ENCODE measurements at regions not wholly inside any gene's neighbourhood (a gene's known extent, or its start where the extent isn't known, plus 50 kb on each side); places are given as distances from the start of the nearest gene placed in this dataset.
"Not testable (repeated sequence)": the region's sequence is repeated elsewhere in the genome, so short reads cannot be mapped to it uniquely, and the experiment has no call there.

GRCh38 chr3:153502682-153503081 lies 340.7 kb downstream of the RAP2B start:
- no peak overlapping the region for H3K27ac ChIP-seq (ENCODE audit: control insufficient read depth, insufficient read depth)
- no peak overlapping the region for H2AFZ ChIP-seq (ENCODE audit: control insufficient read depth, low read depth, low read length)
- no peaks in the 10 kb centered on the region for H4K20me1 ChIP-seq (ENCODE audit: control insufficient read depth, insufficient read depth)
- H3K9ac ChIP-seq (ENCODE audit: control insufficient read depth, insufficient read depth, low read length), result no peak overlapping the region
- in situ Hi-C loops (cut with MboI), result no loop called here
- H3K79me2 ChIP-seq (ENCODE audit: control insufficient read depth, insufficient read depth, low read length), result no peaks in the 10 kb centered on the region
- ChIA-PET SMC1A (ENCODE audit: uncharacterized antibody, unreplicated experiment) (no interaction called here), RAD21 (ENCODE audit: unreplicated experiment) (no interaction called here), CTCF (no interaction called here), POLR2A (no interaction called here)
- no peak for TF ChIP-seq RFX5 (IDR thresholded peaks at IDR 0.05; ENCODE audit: low read depth, low read length)
- DNase-seq (ENCODE audit: low read depth, low spot score), result no peak
- no peaks in the 10 kb centered on the region for H3K4me1 ChIP-seq (ENCODE audit: control insufficient read depth, insufficient read depth, low read length)
- H3K4me2 ChIP-seq (ENCODE audit: control insufficient read depth, insufficient read depth), result no peak overlapping the region
- ATAC-seq, result no peak
- 0% methylated on average over 1 of the region's 1 CpG for WGBS (ENCODE audit: insufficient coverage, insufficient replicate concordance, low lambda C conversion rate, missing lambda C conversion rate)
- intact Hi-C loops (cut with micrococcal nuclease; ENCODE audit: unreplicated experiment), result no loop called here
- FAIRE-seq, result no peak
- BruUV-seq (replicated peaks), result no TSS peak
- H3K36me3 ChIP-seq (ENCODE audit: control insufficient read depth in 2 of 2, insufficient read depth in 2 of 2, low read length in 1 of 2), result no peaks in the 10 kb centered on the region
- H3K27me3 ChIP-seq (replicated peaks in 1 of 2; ENCODE audit: control insufficient read depth in 2 of 2, insufficient read depth in 2 of 2, low read length in 1 of 2), result no peaks in the 10 kb centered on the region
- no peak overlapping the region for H3K4me3 ChIP-seq
- no peaks in the 10 kb centered on the region for H3K9me3 ChIP-seq (replicated peaks; ENCODE audit: control insufficient read depth, insufficient read depth, low read length)

GRCh38 chr3:153503873-153504272 lies 341.8 kb downstream of the RAP2B start:
- RAD21 ChIA-PET (ENCODE audit: unreplicated experiment), result no interaction called here
- no peaks in the 10 kb centered on the region for H4K20me1 ChIP-seq (ENCODE audit: control insufficient read depth, insufficient read depth)
- H3K4me1 ChIP-seq (ENCODE audit: control insufficient read depth, insufficient read depth, low read length), result no peaks in the 10 kb centered on the region
- H3K9ac ChIP-seq (ENCODE audit: control insufficient read depth, insufficient read depth, low read length), result no peak overlapping the region
- no peaks in the 10 kb centered on the region for H3K27me3 ChIP-seq (replicated peaks in 1 of 2; ENCODE audit: control insufficient read depth in 2 of 2, insufficient read depth in 2 of 2, low read length in 1 of 2)
- FAIRE-seq (no peak), ATAC-seq (no peak), DNase-seq (ENCODE audit: low read depth, low spot score) (no peak)
- no peak overlapping the region for H3K4me3 ChIP-seq
- no TSS peak for BruUV-seq (replicated peaks)
- H3K36me3 ChIP-seq (ENCODE audit: control insufficient read depth in 2 of 2, insufficient read depth in 2 of 2, low read length in 1 of 2), result no peaks in the 10 kb centered on the region
- intact Hi-C loops (cut with micrococcal nuclease; ENCODE audit: unreplicated experiment) (no loop called here), in situ Hi-C loops (cut with MboI) (no loop called here)
- CTCF ChIA-PET, result no interaction called here
- SMC1A ChIA-PET (ENCODE audit: uncharacterized antibody, unreplicated experiment), result interaction anchor here (0.6 kb wide), 1 partner anchor 47 kb away, joined by 3 read pairs; no protein-coding TSS in a partner anchor
- H2AFZ ChIP-seq (ENCODE audit: control insufficient read depth, low read depth, low read length), result no peak overlapping the region
- WGBS (ENCODE audit: insufficient coverage, insufficient replicate concordance, low lambda C conversion rate, missing lambda C conversion rate), result 55% methylated on average over 7 of the region's 7 CpGs
- H3K9me3 ChIP-seq (replicated peaks; ENCODE audit: control insufficient read depth, insufficient read depth, low read length), result no peaks in the 10 kb centered on the region
- no peak for TF ChIP-seq NFXL1 (IDR thresholded peaks at IDR 0.05; ENCODE audit: borderline replicate concordance)
- no peak for TF ChIP-seq RB1 (IDR thresholded peaks at IDR 0.05; ENCODE audit: borderline replicate concordance)
- TF ChIP-seq CHD2 (IDR thresholded peaks at IDR 0.05; ENCODE audit: borderline replicate concordance, low read depth, low read length), result no peak
- TF ChIP-seq HDGF (IDR thresholded peaks at IDR 0.05), result no peak
- TF ChIP-seq ESRRA (IDR thresholded peaks at IDR 0.05; ENCODE audit: low read length), result no peak
- H3K4me2 ChIP-seq (ENCODE audit: control insufficient read depth, insufficient read depth), result no peak overlapping the region
- H3K79me2 ChIP-seq (ENCODE audit: control insufficient read depth, insufficient read depth, low read length), result no peaks in the 10 kb centered on the region
- no peak overlapping the region for H3K27ac ChIP-seq (ENCODE audit: control insufficient read depth, insufficient read depth)
- POLR2A ChIA-PET, result no interaction called here

- CTCF ChIA-PET; H3K4me3 ChIP-seq; DNase-seq (ENCODE audit: low read depth, low spot score); ATAC-seq; SMC1A ChIA-PET (ENCODE audit: uncharacterized antibody, unreplicated experiment); FAIRE-seq; H3K9ac ChIP-seq (ENCODE audit: control insufficient read depth, insufficient read depth, low read length); RAD21 ChIA-PET (ENCODE audit: unreplicated experiment); H2AFZ ChIP-seq (ENCODE audit: control insufficient read depth, low read depth, low read length); H3K27ac ChIP-seq (ENCODE audit: control insufficient read depth, insufficient read depth); H3K4me2 ChIP-seq (ENCODE audit: control insufficient read depth, insufficient read depth); POLR2A ChIA-PET; H4K20me1 ChIP-seq (ENCODE audit: control insufficient read depth, insufficient read depth); H3K4me1 ChIP-seq (ENCODE audit: control insufficient read depth, insufficient read depth, low read length); H3K79me2 ChIP-seq (ENCODE audit: control insufficient read depth, insufficient read depth, low read length); H3K36me3 ChIP-seq (ENCODE audit: control insufficient read depth in 2 of 2, insufficient read depth in 2 of 2, low read length in 1 of 2); in situ Hi-C loops (cut with MboI); H3K27me3 ChIP-seq (replicated peaks in 1 of 2; ENCODE audit: control insufficient read depth in 2 of 2, insufficient read depth in 2 of 2, low read length in 1 of 2); intact Hi-C loops (cut with micrococcal nuclease; ENCODE audit: unreplicated experiment); BruUV-seq (replicated peaks); H3K9me3 ChIP-seq (replicated peaks; ENCODE audit: control insufficient read depth, insufficient read depth, low read length): not testable (repeated sequence)
- 77% methylated on average over 8 of the region's 13 CpGs for WGBS (ENCODE audit: insufficient coverage, insufficient replicate concordance, low lambda C conversion rate, missing lambda C conversion rate)
Observed at GRCh38 chr3:153506205-153506604, 344.2 kb downstream of the RAP2B start.

- H3K4me1 ChIP-seq (ENCODE audit: control insufficient read depth, insufficient read depth, low read length); BruUV-seq (replicated peaks); H3K27me3 ChIP-seq (replicated peaks in 1 of 2; ENCODE audit: control insufficient read depth in 2 of 2, insufficient read depth in 2 of 2, low read length in 1 of 2); SMC1A ChIA-PET (ENCODE audit: uncharacterized antibody, unreplicated experiment); FAIRE-seq; CTCF ChIA-PET; H3K4me3 ChIP-seq; in situ Hi-C loops (cut with MboI); intact Hi-C loops (cut with micrococcal nuclease; ENCODE audit: unreplicated experiment); H3K79me2 ChIP-seq (ENCODE audit: control insufficient read depth, insufficient read depth, low read length); H3K27ac ChIP-seq (ENCODE audit: control insufficient read depth, insufficient read depth); H3K36me3 ChIP-seq (ENCODE audit: control insufficient read depth in 2 of 2, insufficient read depth in 2 of 2, low read length in 1 of 2); H3K4me2 ChIP-seq (ENCODE audit: control insufficient read depth, insufficient read depth); H3K9me3 ChIP-seq (replicated peaks; ENCODE audit: control insufficient read depth, insufficient read depth, low read length); H3K9ac ChIP-seq (ENCODE audit: control insufficient read depth, insufficient read depth, low read length); ATAC-seq; DNase-seq (ENCODE audit: low read depth, low spot score); H2AFZ ChIP-seq (ENCODE audit: control insufficient read depth, low read depth, low read length); RAD21 ChIA-PET (ENCODE audit: unreplicated experiment); POLR2A ChIA-PET; H4K20me1 ChIP-seq (ENCODE audit: control insufficient read depth, insufficient read depth): not testable (repeated sequence)
- WGBS (ENCODE audit: insufficient coverage, insufficient replicate concordance, low lambda C conversion rate, missing lambda C conversion rate), result 59% methylated on average over 13 of the region's 15 CpGs
Observed at GRCh38 chr3:153506686-153507085, 344.7 kb downstream of the RAP2B start.

Measured in GM12878 (cell line).